ACC112 (cell line): ENCODE measurements at regions not wholly inside any gene's neighbourhood (a gene's known extent, or its start where the extent isn't known, plus 50 kb on each side); places are given as distances from the start of the nearest gene placed in this dataset.
A peak's percentile ranks its signal among the peaks of the same experiment; 100 is the strongest.

Source experiments
- H2AFZ ChIP-seq: fragments of 200-600 bp; sonication (generic); one replicate; pipeline ENCODE4 v1.6.0; 2017; ENCODE audit warnings: antibody characterized with exemption, low read length; ENCODE audit not compliant: unreplicated experiment
- H3K27ac ChIP-seq: fragments of 200-600 bp; sonication (generic); 2 replicates; pipeline ENCODE4 v1.5.1; 2014; ENCODE audit warnings: low read depth, mild to moderate bottlenecking, antibody characterized with exemption, low read length, moderate library complexity
- H3K27me3 ChIP-seq: fragments of 200-600 bp; sonication (generic); 2 replicates; pipeline ENCODE4 v1.6.1; 2014; ENCODE audit warnings: mild to moderate bottlenecking, antibody characterized with exemption, low read length, moderate library complexity, mixed read lengths; ENCODE audit not compliant: insufficient read depth
- H3K36me3 ChIP-seq: fragments of 200-600 bp; sonication (generic); 2 replicates; pipeline ENCODE4 v1.6.1; 2016; ENCODE audit warnings: mild to moderate bottlenecking, antibody characterized with exemption, low read length, moderate library complexity, mixed read lengths; ENCODE audit not compliant: insufficient read depth
- H3K4me1 ChIP-seq: fragments of 200-600 bp; sonication (generic); one replicate; pipeline ENCODE4 v1.6.1; 2016; ENCODE audit warnings: low read length, mixed read lengths; ENCODE audit not compliant: insufficient read depth, unreplicated experiment, control insufficient read depth
- H3K4me3 ChIP-seq: fragments of 200-600 bp; sonication (generic); 2 replicates; pipeline ENCODE4 v1.5.1; 2014; ENCODE audit warnings: mild to moderate bottlenecking, low read depth, low read length
- H3K79me2 ChIP-seq: fragments of 200-600 bp; sonication (generic); one replicate; pipeline ENCODE4 v1.6.0; 2016; ENCODE audit warnings: low read length; ENCODE audit not compliant: control insufficient read depth, unreplicated experiment, insufficient read depth

DNA sequence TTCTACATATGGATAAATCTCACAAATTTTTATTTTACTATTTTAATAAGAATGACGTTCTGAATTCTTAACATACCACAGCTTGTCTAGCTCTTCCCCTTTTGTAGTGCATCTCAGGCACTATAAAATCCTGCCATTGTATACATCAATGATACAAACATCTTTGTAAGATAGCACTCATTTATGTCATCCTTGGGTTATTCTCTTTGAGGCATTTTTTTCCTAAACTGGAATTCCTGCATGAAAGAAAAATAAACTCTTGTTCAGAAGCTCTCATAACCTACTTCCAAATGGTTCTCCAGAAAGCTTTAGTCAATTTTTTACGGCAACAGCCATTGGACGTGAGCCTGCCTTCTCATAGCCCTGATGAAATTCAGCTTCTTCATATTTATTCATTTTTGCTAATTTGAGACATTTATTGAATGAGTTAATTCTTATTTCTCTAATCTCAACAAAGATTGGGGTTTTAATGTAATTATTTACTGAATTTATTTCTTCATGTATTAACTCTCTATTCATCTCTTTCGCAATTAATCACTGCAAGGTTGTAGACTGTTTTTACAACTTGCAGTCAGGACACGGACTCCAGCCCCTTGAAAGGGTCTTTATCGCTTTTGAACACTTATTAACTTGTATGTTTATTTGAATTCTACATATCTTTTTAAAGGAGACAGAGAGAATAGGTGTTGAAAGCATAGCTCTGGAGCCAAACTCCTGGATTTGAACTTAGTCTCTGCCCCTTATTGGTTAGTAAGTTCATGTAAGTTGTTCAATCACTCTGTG, 57.6 kb upstream of the PARD3B start:
- Histone ChIP-seq H3K4me1 (peaks cover 17% of the 10 kb centered on the region), H3K79me2 (no peaks in the 10 kb centered on the region), H3K4me3 (no peak overlapping the region), H3K27ac (peak overlapping the region; percentile 64), H3K27me3 (no peaks in the 10 kb centered on the region), H3K36me3 (no peaks in the 10 kb centered on the region), H2AFZ (no peak overlapping the region)

DNA sequence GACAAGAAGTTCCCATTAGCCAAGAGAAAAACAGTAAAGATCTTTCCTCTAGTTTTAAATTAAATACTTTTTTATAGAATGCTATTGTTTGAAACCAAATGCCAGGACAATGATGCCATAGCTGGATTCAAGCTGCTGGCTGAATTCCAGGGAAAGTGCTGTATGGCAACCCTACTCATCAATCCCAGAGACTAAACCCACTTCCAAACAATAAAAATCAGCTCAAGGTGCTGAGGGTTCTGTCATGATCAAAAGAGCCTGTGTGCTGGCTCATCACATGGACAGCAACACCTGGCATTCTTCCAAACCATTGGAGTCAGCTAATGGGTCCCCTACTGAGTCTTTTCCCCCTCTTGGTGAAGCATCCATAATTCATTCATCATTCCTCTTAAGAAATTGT, 53.7 kb upstream of the PARD3B start:
- H3K27me3 ChIP-seq: no peaks in the 10 kb centered on the region
- H3K27ac ChIP-seq: no peak overlapping the region
- H3K36me3 ChIP-seq: no peaks in the 10 kb centered on the region
- H3K4me1 ChIP-seq: peaks cover 13% of the 10 kb centered on the region
- H3K79me2 ChIP-seq: no peaks in the 10 kb centered on the region
- no peak overlapping the region for H3K4me3 ChIP-seq
- no peak overlapping the region for H2AFZ ChIP-seq

DNA sequence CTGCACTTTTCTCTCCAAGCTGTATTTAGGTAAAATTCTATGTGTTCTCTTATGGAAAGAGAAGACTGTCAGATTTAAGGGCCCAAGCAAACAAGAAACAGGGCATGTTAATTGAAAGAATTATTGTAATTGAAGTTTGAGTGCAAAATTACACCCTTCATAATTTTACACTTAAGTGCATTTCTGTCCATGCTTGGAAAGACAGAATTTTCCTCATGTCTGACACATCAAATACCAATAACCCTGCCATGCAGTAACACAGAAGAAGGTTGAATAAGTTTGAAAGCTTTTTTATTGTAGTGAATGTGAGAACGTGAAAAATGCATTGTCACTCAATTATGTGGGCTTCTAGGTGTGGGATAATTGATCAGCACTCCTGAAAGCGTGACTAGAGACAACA, 52.9 kb upstream of the PARD3B start:
- no peak overlapping the region for H3K4me3 ChIP-seq
- H3K79me2 ChIP-seq: no peaks in the 10 kb centered on the region
- peaks cover 4% of the 10 kb centered on the region for H3K4me1 ChIP-seq
- no peak overlapping the region for H3K27ac ChIP-seq
- no peaks in the 10 kb centered on the region for H3K27me3 ChIP-seq
- no peaks in the 10 kb centered on the region for H3K36me3 ChIP-seq
- H2AFZ ChIP-seq: no peak overlapping the region

DNA sequence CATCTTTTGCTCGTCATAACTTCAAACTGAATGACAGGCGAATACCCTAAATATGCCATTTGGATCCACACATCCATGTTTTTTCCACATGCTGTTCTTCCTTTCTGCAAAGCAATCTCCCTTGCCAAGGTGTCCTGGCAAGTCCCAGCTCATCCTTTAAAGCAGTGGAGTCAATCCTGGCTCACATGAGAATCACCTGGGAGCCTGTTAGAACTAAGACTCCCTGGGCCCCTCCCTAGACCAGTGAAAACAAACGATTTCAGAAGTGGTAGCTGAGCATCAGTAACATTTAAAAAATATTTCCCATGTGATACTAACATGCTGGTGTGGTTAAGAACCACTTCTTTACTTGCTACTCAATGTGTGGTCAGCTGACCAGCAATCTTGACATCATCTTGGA, 50.6 kb upstream of the PARD3B start:
- Histone ChIP-seq H3K27me3 (no peaks in the 10 kb centered on the region), H3K27ac (no peak overlapping the region), H3K4me1 (no peaks in the 10 kb centered on the region), H3K4me3 (no peak overlapping the region), H3K79me2 (no peaks in the 10 kb centered on the region), H2AFZ (no peak overlapping the region), H3K36me3 (no peaks in the 10 kb centered on the region)

DNA sequence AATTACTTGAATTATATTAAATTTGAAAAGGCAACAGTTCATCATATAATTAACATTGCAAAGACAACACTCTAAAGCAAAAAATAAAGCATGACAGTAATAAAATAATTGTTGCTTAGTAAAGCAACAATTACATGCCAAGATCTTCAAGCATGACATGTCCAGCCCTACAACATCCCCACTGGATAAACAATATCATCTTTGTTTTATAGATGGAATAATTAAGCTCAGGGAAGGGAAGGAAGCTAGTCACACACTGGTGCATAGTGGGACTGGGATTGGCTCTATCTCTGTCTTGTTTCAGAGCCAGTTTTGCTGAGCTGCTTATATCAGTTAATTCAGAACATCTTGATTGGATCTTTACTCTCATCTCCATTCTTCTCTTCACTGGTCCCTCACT, 49.9 kb upstream of the PARD3B start:
- Histone ChIP-seq H3K4me1 (no peaks in the 10 kb centered on the region), H3K27ac (no peak overlapping the region), H3K36me3 (no peaks in the 10 kb centered on the region), H3K4me3 (no peak overlapping the region), H3K79me2 (no peaks in the 10 kb centered on the region), H2AFZ (no peak overlapping the region), H3K27me3 (no peaks in the 10 kb centered on the region)
